HG03520 (cell line): ENCODE measurements at regions not wholly inside any gene's neighbourhood (a gene's known extent, or its start where the extent isn't known, plus 50 kb on each side); places are given as distances from the start of the nearest gene placed in this dataset.

ENCODE experiments used
- ATAC-seq: cut with Tn5 transposase; IDR thresholded peaks from one replicate; pipeline ENCODE4 v1.9.1; 2021; ENCODE audit warnings: mild to moderate bottlenecking, moderate library complexity; ENCODE audit not compliant: unreplicated experiment

GRCh38 chr13:67763384-67763783 is 533.2 kb upstream of the PCDH9 start:
- ATAC-seq = no peak

- ATAC-seq = no peak
These were observed 528.8 kb upstream of the PCDH9 start for GRCh38 chr13:67758975-67759374.

- ATAC-seq = no peak
These were observed 523.9 kb upstream of the PCDH9 start for GRCh38 chr13:67754012-67754411.

DNA sequence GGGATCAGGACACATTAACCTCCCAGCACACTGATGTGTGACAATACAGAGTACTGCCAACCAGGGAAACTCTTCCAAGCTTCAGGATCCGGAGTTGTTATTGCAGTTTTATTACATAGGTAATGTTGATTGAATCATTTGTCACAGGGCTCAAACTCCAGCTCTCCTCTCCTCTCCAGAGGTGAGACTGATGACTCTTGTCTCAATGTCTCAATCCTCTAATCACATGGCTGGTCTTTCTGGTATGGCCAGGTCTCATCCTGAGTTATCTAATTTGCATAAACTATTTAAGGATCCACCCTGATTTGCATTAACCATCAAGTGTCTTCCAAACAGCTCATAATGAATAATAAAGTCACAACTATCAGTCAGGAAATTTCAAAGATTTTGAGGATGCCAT is 522.6 kb upstream of the PCDH9 start:
- ATAC-seq = no peak

DNA sequence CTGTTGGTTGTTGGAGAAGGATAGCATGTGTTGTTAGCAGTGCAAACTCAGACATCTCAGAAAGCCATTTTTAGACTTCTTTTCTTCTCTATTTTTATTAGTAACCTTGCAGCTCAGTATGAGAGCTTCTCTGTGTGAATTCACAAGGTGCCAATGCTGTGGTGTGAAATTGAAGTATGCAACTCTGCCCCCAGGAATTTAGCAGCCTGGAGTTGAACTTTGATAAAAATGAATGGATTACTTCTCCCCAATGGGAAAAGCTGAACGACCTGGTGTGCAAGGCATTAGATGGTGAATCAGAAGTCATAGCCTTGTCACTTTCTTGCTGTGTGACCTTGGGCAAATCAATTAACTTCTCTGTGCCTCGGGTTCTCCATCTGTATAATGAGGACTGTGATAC is 512.3 kb upstream of the PCDH9 start:
- ATAC-seq = no peak

GRCh38 chr13:67740871-67741535 is 510.9 kb upstream of the PCDH9 start:
- ATAC-seq = no peak

- ATAC-seq = no peak
These were observed 506.7 kb upstream of the PCDH9 start for GRCh38 chr13:67736646-67737420.

DNA sequence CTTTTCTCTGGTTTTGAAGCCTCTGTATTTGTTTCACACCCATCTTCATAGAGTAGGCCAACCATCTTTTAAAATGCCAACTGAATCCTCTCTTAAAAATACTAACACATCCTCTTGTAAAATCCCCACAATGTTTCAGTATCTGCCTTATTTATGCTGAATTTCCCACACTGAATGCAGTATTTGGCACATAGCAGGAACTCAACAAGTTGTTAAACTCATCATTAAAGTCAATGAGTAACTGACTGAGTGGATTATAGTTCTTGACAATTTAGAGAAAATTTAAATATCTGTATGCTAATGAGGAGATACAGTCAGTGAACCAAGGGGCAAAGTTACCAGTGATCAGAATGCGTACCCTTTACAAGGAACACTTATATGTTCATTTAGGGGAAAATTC is 505.5 kb upstream of the PCDH9 start:
- no peak for ATAC-seq

DNA sequence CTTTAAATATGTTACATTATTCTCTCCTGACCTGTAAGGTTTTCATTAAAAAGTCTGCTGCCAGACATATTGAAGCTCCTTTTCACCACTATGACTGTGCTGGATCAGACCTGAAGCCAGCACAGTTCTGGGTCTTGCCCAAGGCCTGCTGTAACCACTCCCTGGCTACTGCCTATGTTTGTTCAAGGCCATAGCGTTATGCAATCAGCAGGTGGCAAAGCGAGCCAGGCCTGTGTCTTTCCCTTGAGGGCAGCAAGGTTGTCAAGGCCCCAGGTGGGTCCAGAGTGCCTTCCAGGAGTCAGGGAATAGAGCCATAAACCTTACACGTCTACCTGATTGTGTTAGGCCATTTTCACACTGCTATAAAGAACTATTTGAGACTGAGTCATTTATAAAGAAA is 496.8 kb upstream of the PCDH9 start:
- no peak for ATAC-seq

- no peak for ATAC-seq
These were observed 495.9 kb upstream of the PCDH9 start for GRCh38 chr13:67725999-67726398.

DNA sequence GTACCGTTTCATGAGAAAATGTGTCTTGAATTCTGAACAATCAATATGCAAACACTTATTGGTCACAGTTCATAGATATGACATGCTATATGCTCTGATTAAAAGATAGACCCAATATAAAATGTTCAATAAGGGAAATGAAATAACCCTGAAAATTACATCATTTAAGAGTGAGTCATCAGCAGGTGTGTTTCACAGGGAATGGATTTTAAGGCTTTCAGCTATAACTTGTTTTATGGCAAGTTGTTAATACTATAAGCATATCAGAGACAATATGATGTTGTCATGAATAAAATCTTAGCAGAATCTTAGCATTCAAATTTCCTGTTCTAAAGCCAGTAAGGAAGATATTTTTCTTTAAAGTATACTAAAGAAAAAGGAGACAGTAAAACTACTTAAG is 483.4 kb upstream of the PCDH9 start:
- no peak for ATAC-seq

DNA sequence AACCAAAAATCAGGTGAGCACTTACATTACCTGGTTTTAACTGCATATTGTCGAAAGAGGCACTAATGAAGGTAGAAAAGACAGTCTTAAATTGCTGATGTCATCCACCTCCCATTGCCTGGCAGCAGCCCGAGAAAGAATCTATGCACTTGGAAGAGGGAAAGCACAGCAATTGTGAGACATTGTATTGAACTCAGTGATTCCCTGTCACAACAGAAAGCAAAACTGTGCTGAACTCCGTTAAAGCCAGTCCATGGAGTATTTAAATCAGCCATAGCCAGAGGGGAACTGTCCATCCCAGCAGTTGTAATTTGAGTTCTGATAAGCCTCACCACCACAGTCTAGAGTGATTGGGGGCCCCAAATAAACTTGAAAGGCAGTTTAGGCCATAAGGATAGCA is 466.6 kb upstream of the PCDH9 start:
- ATAC-seq = no peak

DNA sequence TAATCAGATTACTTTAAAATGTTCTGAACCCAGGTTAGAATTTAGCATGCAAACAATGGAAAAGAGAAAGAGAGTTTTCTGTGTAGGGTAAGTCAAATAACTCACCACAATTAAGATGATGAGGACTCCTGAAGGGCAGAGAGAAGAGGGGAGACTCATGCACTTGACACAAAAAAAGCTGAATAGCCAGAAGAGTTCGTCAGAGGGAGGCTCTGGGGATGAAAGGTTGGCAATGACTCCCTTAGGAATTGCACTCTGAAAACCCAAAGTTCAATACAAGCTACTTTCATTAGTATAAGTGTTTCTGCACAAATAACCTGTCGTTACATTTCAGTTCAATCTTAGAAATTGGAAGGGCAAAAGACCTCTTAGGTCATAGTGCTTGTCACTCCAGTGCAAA is 434.4 kb upstream of the PCDH9 start:
- ATAC-seq = no peak

- ATAC-seq = no peak
These were observed 432.9 kb upstream of the PCDH9 start for GRCh38 chr13:67662997-67663396.

- ATAC-seq = no peak
These were observed 422.8 kb upstream of the PCDH9 start for GRCh38 chr13:67652887-67653286.

DNA sequence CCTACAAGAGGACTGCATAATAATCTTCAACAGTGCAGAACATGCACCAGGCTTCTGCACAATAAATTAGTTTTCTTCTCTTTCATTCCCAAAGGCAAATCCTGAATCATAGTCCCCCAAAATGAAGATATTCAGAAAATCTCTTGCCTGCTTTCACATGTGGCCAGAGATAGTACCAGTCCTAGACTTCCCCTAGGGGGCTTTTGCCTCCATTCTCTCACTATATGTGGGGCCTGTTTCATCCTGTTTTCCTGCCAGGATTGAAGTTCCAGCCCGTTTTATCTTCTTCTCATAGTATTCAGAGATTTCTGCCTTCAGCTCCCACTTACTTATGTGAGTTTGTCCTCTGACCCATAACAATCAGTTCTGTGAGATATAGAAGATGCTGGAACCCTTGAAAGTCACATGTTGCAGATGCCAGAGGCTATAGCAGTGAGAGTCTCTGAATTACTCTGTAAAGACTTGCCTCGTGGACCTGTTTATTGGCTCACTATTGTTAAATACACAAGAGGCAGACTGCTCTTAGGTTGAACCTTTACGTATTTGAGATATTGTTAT is 421.9 kb upstream of the PCDH9 start:
- ATAC-seq = no peak

- no peak for ATAC-seq
These were observed 420.3 kb upstream of the PCDH9 start for GRCh38 chr13:67650471-67650870.

DNA sequence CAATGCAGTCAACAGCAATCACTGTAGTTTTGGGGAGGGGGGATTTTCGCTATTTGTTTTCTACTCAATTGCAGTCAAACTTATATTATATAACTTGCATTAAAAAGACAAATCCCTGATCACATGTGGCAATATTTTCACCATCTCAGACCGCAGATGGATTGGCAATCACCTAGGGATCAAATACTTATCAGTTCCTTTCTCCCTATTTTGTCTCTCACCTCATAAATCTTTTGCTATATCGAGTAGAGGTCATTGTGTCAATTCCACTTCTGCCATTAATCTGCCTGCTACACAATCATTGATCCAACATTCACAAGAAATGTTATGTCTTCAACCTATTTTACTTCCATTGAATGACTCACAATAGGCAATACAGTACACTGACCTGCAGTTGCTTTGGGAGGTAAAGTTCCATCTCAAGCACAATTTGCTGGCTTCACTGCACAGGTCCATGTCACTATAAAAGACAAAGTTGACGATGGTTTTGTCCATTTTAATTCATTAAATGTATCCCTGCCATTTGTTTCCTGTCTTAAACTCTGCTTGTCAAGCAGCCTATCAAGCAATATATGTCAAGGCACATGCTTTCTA is 415.8 kb upstream of the PCDH9 start:
- ATAC-seq = no peak

GRCh38 chr13:67643516-67644055 is 413.4 kb upstream of the PCDH9 start:
- ATAC-seq = no peak

- no peak for ATAC-seq
These were observed 412.5 kb upstream of the PCDH9 start for GRCh38 chr13:67642657-67643056.

- ATAC-seq = no peak
These were observed 405.6 kb upstream of the PCDH9 start for GRCh38 chr13:67635754-67636153.

DNA sequence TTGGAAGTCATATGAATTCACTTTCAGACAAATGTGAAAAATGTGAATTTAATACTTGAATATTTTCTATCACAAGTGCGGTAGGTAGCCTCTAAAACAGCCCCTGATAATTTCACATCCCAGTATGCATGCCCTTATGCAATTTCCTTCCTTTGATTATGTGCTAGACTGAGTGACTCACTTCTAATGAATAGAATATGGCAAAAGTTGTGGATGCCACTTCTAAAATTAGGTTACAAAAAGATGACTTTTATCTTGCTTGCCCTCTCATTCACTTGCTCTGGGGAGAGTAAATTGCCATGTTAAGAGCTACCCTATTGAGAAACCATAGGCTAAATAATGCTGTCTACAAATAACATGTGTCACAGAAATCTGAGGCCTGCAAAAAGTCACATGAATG is 402.5 kb upstream of the PCDH9 start:
- ATAC-seq = no peak
